Activated CD4-positive, alpha-beta T cell treated with anti-CD3 and anti-CD28 coated beads, Interleukin-2, amount 50 U/mL, for 4 hours (primary cell): ENCODE measurements at regions not wholly inside any gene's neighbourhood (a gene's known extent, or its start where the extent isn't known, plus 50 kb on each side); places are given as distances from the start of the nearest gene placed in this dataset.
"Not testable (repeated sequence)": the region's sequence is repeated elsewhere in the genome, so short reads cannot be mapped to it uniquely, and the experiment has no call there.

Experiments used
- DNase-seq, 2 experiments: peaks; one replicate each; pipeline ENCODE4 v3.0.0-alpha.2; 2020

- DNase-seq = no peak
These were observed 257.8 kb upstream of the CCDC196 start for GRCh38 chr14:66228267-66228970.

GRCh38 chr14:66231820-66232219 is 254.4 kb upstream of the CCDC196 start:
- no peak for DNase-seq

GRCh38 chr14:66233591-66233990 is 252.6 kb upstream of the CCDC196 start:
- DNase-seq = no peak

GRCh38 chr14:66234411-66234810 is 251.8 kb upstream of the CCDC196 start:
- DNase-seq = no peak

GRCh38 chr14:66237741-66238140 is 248.4 kb upstream of the CCDC196 start:
- no peak for DNase-seq

GRCh38 chr14:66238969-66239368 is 247.2 kb upstream of the CCDC196 start:
- no peak for DNase-seq

GRCh38 chr14:66239589-66239988 is 246.6 kb upstream of the CCDC196 start:
- no peak for DNase-seq

GRCh38 chr14:66240105-66240504 is 246.1 kb upstream of the CCDC196 start:
- DNase-seq = no peak

- DNase-seq = no peak
These were observed 244.2 kb upstream of the CCDC196 start for GRCh38 chr14:66242001-66242400.

GRCh38 chr14:66244834-66245233 is 241.3 kb upstream of the CCDC196 start:
- DNase-seq = no peak

GRCh38 chr14:66247662-66248193 is 238.4 kb upstream of the CCDC196 start:
- no peak for DNase-seq

- no peak for DNase-seq
These were observed 237.9 kb upstream of the CCDC196 start for GRCh38 chr14:66248256-66248655.

- DNase-seq = no peak
These were observed 236.6 kb upstream of the CCDC196 start for GRCh38 chr14:66249544-66249943.

- DNase-seq = no peak
These were observed 232.1 kb upstream of the CCDC196 start for GRCh38 chr14:66254038-66254437.

GRCh38 chr14:66268802-66269334 is 217.3 kb upstream of the CCDC196 start:
- DNase-seq = no peak

- no peak for DNase-seq
These were observed 213.9 kb upstream of the CCDC196 start for GRCh38 chr14:66272221-66272620.

GRCh38 chr14:66273261-66273832 is 212.8 kb upstream of the CCDC196 start:
- DNase-seq = no peak

- not testable (repeated sequence) for DNase-seq
These were observed 207.8 kb upstream of the CCDC196 start for GRCh38 chr14:66278418-66278817.

GRCh38 chr14:66281036-66281776 is 205.0 kb upstream of the CCDC196 start:
- DNase-seq = no peak

- no peak for DNase-seq
These were observed 201.8 kb upstream of the CCDC196 start for GRCh38 chr14:66284346-66284745.

- DNase-seq = no peak
These were observed 197.7 kb upstream of the CCDC196 start for GRCh38 chr14:66288511-66288910.

- no peak for DNase-seq
These were observed 194.4 kb upstream of the CCDC196 start for GRCh38 chr14:66291756-66292155.

- no peak for DNase-seq
These were observed 192.6 kb upstream of the CCDC196 start for GRCh38 chr14:66293533-66294105.
